Uterus (tissue), 3 donors: ENCODE measurements at regions not wholly inside any gene's neighbourhood (a gene's known extent, or its start where the extent isn't known, plus 50 kb on each side); places are given as distances from the start of the nearest gene placed in this dataset.
A peak's percentile ranks its signal among the peaks of the same experiment; 100 is the strongest.

Experiments used
- DNase-seq, 2 donors: peaks; one replicate each; pipeline ENCODE4 v3.0.0-alpha.2; 2019 to 2020
- H3K27ac ChIP-seq, 2 donors: fragments of 200-600 bp; sonication (generic); 1 replicate in 1 of 2; 2 replicates in 1 of 2; pipeline ENCODE4 v1.5.1; 2016 to 2018
- H3K27me3 ChIP-seq, 2 donors: fragments of 200-600 bp; sonication (generic); one replicate each; pipeline ENCODE4 v1.5.1; 2018 to 2019; ENCODE audit warnings: control low read depth in 1 of 2
- H3K36me3 ChIP-seq, 2 donors: fragments of 200-600 bp; sonication (generic); one replicate each; pipeline ENCODE4 v1.5.1; 2019; ENCODE audit warnings: control low read depth in 1 of 2
- H3K4me1 ChIP-seq, 2 donors: fragments of 200-600 bp; sonication (generic); one replicate each; pipeline ENCODE4 v1.5.1; 2018 to 2019; ENCODE audit warnings: control low read depth in 1 of 2
- H3K4me3 ChIP-seq, 2 donors: fragments of 200-600 bp; sonication (generic); 1 replicate in 1 of 2; 2 replicates in 1 of 2; pipeline ENCODE4 v1.5.1; 2018 to 2019; ENCODE audit warnings: mild to moderate bottlenecking in 1 of 2
- H3K9me3 ChIP-seq, 2 donors: fragments of 200-600 bp; sonication (generic); one replicate each; pipeline ENCODE4 v1.5.1; 2019; ENCODE audit warnings: control low read depth in 1 of 2
- CTCF ChIP-seq, 4 experiments: fragments of 200-600 bp in 2 of 4; fragments of 450-650 bp in 2 of 4; sonication (generic) in 2 of 4; IDR thresholded peaks; one replicate each; pipeline ENCODE4 v1.5.1; 2016 to 2019; ENCODE audit warnings: antibody characterized with exemption in 4 of 4, mild to moderate bottlenecking in 2 of 4, moderate library complexity in 1 of 4
- POLR2A ChIP-seq, 2 donors: fragments of 450-650 bp; IDR thresholded peaks; one replicate each; pipeline ENCODE4 v1.6.1; 2016; ENCODE audit warnings: antibody characterized with exemption in 2 of 2, mild to moderate bottlenecking in 1 of 2, moderate library complexity in 1 of 2
- intact Hi-C: fragments of 100-400 bp; cut with DNase I; formaldehyde crosslinking; loops from one replicate; pipeline ENCODE4 v1.15.1; 2023; ENCODE audit warnings: low total_unique reads
- donor health status: DM: yes; HTN: yes; CAD: no.

GRCh38 chr4:147117431-147117830 is 171.8 kb upstream of the TTC29 start:
- no peaks in the 10 kb centered on the region for H3K36me3 ChIP-seq
- no peaks in the 10 kb centered on the region for H3K27me3 ChIP-seq
- H3K4me3 ChIP-seq, result no peak overlapping the region
- H3K4me1 ChIP-seq, result peaks cover 0 to under 1% of the 10 kb centered on the region in 2 donors
- TF ChIP-seq POLR2A (IDR thresholded peaks at IDR 0.05) (no peak), CTCF (IDR thresholded peaks at IDR 0.05) (no peak)
- no peaks in the 10 kb centered on the region for H3K9me3 ChIP-seq
- peak overlapping the region; percentile 71 to 82 for H3K27ac ChIP-seq
- peak; percentile 37 to 72 for DNase-seq
- intact Hi-C loops, result no loop called here

GRCh38 chr4:147118528-147118927 is 172.9 kb upstream of the TTC29 start:
- no peaks in the 10 kb centered on the region for H3K36me3 ChIP-seq
- no peaks in the 10 kb centered on the region for H3K9me3 ChIP-seq
- no peak for TF ChIP-seq POLR2A (IDR thresholded peaks at IDR 0.05)
- intact Hi-C loops, result no loop called here
- H3K4me1 ChIP-seq, result peaks cover 0 to 10% of the 10 kb centered on the region in 2 donors
- H3K27ac ChIP-seq, result peak overlapping the region; percentile 71 to 82
- H3K4me3 ChIP-seq, result no peak overlapping the region
- no peaks in the 10 kb centered on the region for H3K27me3 ChIP-seq
- peak; percentile 40 to 75 for DNase-seq

GRCh38 chr4:147122685-147123084 is 177.0 kb upstream of the TTC29 start:
- Histone ChIP-seq H3K27ac (peak overlapping the region in 1 of 2 donors; percentile 60), H3K27me3 (no peaks in the 10 kb centered on the region), H3K9me3 (no peaks in the 10 kb centered on the region), H3K4me1 (peaks cover 0 to 10% of the 10 kb centered on the region in 2 donors), H3K4me3 (no peak overlapping the region), H3K36me3 (no peaks in the 10 kb centered on the region)
- intact Hi-C loops, result no loop called here
- no peak for DNase-seq
- TF ChIP-seq POLR2A (IDR thresholded peaks at IDR 0.05) (no peak), CTCF (IDR thresholded peaks at IDR 0.05) (no peak)

GRCh38 chr4:147123146-147123545 is 177.5 kb upstream of the TTC29 start:
- intact Hi-C loops, result no loop called here

GRCh38 chr4:147128787-147129186 is 183.1 kb upstream of the TTC29 start:
- DNase-seq, result no peak
- H3K9me3 ChIP-seq, result no peaks in the 10 kb centered on the region
- peak overlapping the region; percentile 33 to 73 for H3K27ac ChIP-seq
- H3K4me1 ChIP-seq, result no peaks in the 10 kb centered on the region
- H3K27me3 ChIP-seq, result no peaks in the 10 kb centered on the region
- TF ChIP-seq CTCF (IDR thresholded peaks at IDR 0.05) (no peak), POLR2A (IDR thresholded peaks at IDR 0.05) (no peak)
- no peaks in the 10 kb centered on the region for H3K36me3 ChIP-seq
- H3K4me3 ChIP-seq, result no peak overlapping the region
- intact Hi-C loops, result no loop called here

More at GRCh38 chr4:147123146-147123545, 177.5 kb upstream of the TTC29 start:
- Histone ChIP-seq H3K36me3 (no peaks in the 10 kb centered on the region), H3K4me3 (no peak overlapping the region), H3K4me1 (peaks cover 0 to 10% of the 10 kb centered on the region in 2 donors), H3K27me3 (no peaks in the 10 kb centered on the region), H3K27ac (peak overlapping the region in 1 of 2 donors; percentile 60), H3K9me3 (no peaks in the 10 kb centered on the region)
- TF ChIP-seq POLR2A (IDR thresholded peaks at IDR 0.05), result no peak
- TF ChIP-seq CTCF (IDR thresholded peaks at IDR 0.05), result no peak
- no peak for DNase-seq

GRCh38 chr4:147129687-147130086 is 184.0 kb upstream of the TTC29 start:
- Histone ChIP-seq H3K36me3 (no peaks in the 10 kb centered on the region), H3K4me3 (no peak overlapping the region), H3K4me1 (no peaks in the 10 kb centered on the region), H3K9me3 (no peaks in the 10 kb centered on the region), H3K27me3 (no peaks in the 10 kb centered on the region), H3K27ac (peak overlapping the region; percentile 33 to 73)
- no peak for DNase-seq
- intact Hi-C loops, result no loop called here
- no peak for TF ChIP-seq CTCF (IDR thresholded peaks at IDR 0.05)
- TF ChIP-seq POLR2A (IDR thresholded peaks at IDR 0.05), result no peak
